Suprapubic skin (tissue), 4 donors: ENCODE measurements at regions not wholly inside any gene's neighbourhood (a gene's known extent, or its start where the extent isn't known, plus 50 kb on each side); places are given as distances from the start of the nearest gene placed in this dataset.
A peak's percentile ranks its signal among the peaks of the same experiment; 100 is the strongest.

Experiments used
- DNase-seq, 2 donors: peaks; one replicate each; pipeline ENCODE4 v3.0.0-alpha.2; 2019; ENCODE audit warnings: low spot score in 2 of 2
- H3K27ac ChIP-seq: fragments of 200-600 bp; sonication (generic); one replicate; pipeline ENCODE4 v1.5.1; 2019
- H3K27me3 ChIP-seq: fragments of 200-600 bp; sonication (generic); one replicate; pipeline ENCODE4 v1.5.1; 2019
- H3K36me3 ChIP-seq: fragments of 200-600 bp; sonication (generic); one replicate; pipeline ENCODE4 v1.5.1; 2019
- H3K4me1 ChIP-seq: fragments of 200-600 bp; sonication (generic); one replicate; pipeline ENCODE4 v1.5.1; 2019
- H3K4me3 ChIP-seq: fragments of 200-600 bp; sonication (generic); one replicate; pipeline ENCODE4 v1.5.1; 2019; ENCODE audit warnings: mild to moderate bottlenecking
- H3K9me3 ChIP-seq: fragments of 200-600 bp; sonication (generic); one replicate; pipeline ENCODE4 v1.5.1; 2019
- CTCF ChIP-seq, 2 donors: fragments of 200-600 bp in 1 of 2; fragments of 450-650 bp in 1 of 2; sonication (generic) in 1 of 2; IDR thresholded peaks; one replicate each; pipeline ENCODE4 v1.5.1; 2016 to 2019; ENCODE audit warnings: antibody characterized with exemption in 2 of 2, mild to moderate bottlenecking in 1 of 2, moderate library complexity in 1 of 2
- EP300 ChIP-seq: sonication (generic); formaldehyde crosslinking; IDR thresholded peaks from one replicate; pipeline ENCODE4 v1.6.1; 2017; ENCODE audit warnings: antibody characterized with exemption
- POLR2A ChIP-seq, 2 donors: fragments of 450-650 bp; IDR thresholded peaks; one replicate each; pipeline ENCODE4 v1.6.1; 2017; ENCODE audit warnings: antibody characterized with exemption in 2 of 2, mild to moderate bottlenecking in 2 of 2, moderate library complexity in 2 of 2
- POLR2AphosphoS5 ChIP-seq, 3 donors: sonication (generic); formaldehyde crosslinking; IDR thresholded peaks; one replicate each; pipeline ENCODE4 v1.6.1; 2017; ENCODE audit warnings: antibody characterized with exemption in 3 of 3
- WGBS: methylation state at CpG from one replicate; pipeline ENCODE4 v1.1.5; 2018; 5-methylcytosine and 5-hydroxymethylcytosine counted together

- no peak for TF ChIP-seq POLR2AphosphoS5 (IDR thresholded peaks at IDR 0.05)
- no peak for TF ChIP-seq CTCF (IDR thresholded peaks at IDR 0.05)
- no peak for TF ChIP-seq POLR2A (IDR thresholded peaks at IDR 0.05)
- no peak for TF ChIP-seq EP300
- peaks cover 16% of the 10 kb centered on the region for H3K4me1 ChIP-seq
- no peak for DNase-seq
- no peak overlapping the region for H3K4me3 ChIP-seq
- 40% methylated on average over 9 of the region's 9 CpGs for WGBS
- no peaks in the 10 kb centered on the region for H3K27me3 ChIP-seq
- H3K9me3 ChIP-seq, result no peaks in the 10 kb centered on the region
- no peak overlapping the region for H3K27ac ChIP-seq
- H3K36me3 ChIP-seq, result no peaks in the 10 kb centered on the region
Observed at GRCh38 chr9:16150938-16151650, 598.3 kb downstream of the CCDC171 start.

DNA sequence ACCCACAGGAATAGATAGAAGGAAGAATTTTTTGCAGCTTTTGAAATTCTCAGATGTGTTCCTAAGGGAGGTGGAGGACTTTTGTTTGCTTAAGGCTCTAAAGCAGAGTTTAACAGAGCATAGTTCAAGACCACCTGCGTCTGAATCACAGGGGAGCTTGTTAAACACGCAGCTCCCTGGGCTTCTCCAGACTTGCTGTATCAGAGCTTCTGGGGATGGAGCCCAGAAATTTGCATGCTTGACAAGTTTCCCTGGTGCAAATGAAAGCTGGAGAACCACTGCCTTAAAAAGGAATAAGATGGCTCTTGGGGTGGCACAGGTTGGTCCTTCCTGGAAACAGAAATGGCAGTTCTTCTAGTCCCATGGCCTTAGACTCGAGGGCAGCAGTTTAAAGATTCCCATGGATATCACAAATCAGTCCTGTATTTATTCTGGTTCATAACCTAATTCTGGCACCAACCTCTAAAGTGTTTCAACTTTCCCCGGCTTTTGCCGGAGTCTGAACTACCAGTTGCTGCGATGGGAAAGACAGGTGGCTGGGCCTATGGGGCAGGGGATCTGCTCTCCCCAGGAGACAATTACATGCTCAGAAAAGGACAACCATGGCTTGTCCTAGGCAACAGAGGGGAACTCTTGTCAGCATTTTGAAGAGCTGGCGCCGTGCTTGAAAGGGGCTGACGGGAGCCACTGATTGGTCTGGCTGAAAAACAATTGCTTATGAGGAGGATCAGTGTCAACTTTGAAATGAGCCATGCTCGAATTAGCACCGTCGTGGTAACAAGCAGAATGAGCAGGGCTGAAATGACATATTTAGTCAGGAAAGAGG is 599.6 kb downstream of the CCDC171 start:
- Histone ChIP-seq H3K27me3 (no peaks in the 10 kb centered on the region), H3K27ac (no peak overlapping the region), H3K4me3 (no peak overlapping the region), H3K9me3 (no peaks in the 10 kb centered on the region), H3K4me1 (peaks cover 16% of the 10 kb centered on the region), H3K36me3 (no peaks in the 10 kb centered on the region)
- no peak for TF ChIP-seq EP300
- no peak for TF ChIP-seq POLR2AphosphoS5 (IDR thresholded peaks at IDR 0.05)
- no peak for TF ChIP-seq POLR2A (IDR thresholded peaks at IDR 0.05)
- no peak for TF ChIP-seq CTCF (IDR thresholded peaks at IDR 0.05)
- WGBS, result 72% methylated on average over 12 of the region's 12 CpGs
- no peak for DNase-seq

GRCh38 chr9:16153221-16153620 is 600.4 kb downstream of the CCDC171 start:
- Histone ChIP-seq H3K36me3 (no peaks in the 10 kb centered on the region), H3K9me3 (no peaks in the 10 kb centered on the region), H3K4me1 (peaks cover 16% of the 10 kb centered on the region), H3K4me3 (no peak overlapping the region), H3K27ac (no peak overlapping the region), H3K27me3 (no peaks in the 10 kb centered on the region)
- WGBS, result 91% methylated on average over 11 of the region's 11 CpGs
- DNase-seq, result no peak
- TF ChIP-seq EP300 (no peak), CTCF (IDR thresholded peaks at IDR 0.05) (no peak), POLR2A (IDR thresholded peaks at IDR 0.05) (no peak), POLR2AphosphoS5 (IDR thresholded peaks at IDR 0.05) (no peak)

DNA sequence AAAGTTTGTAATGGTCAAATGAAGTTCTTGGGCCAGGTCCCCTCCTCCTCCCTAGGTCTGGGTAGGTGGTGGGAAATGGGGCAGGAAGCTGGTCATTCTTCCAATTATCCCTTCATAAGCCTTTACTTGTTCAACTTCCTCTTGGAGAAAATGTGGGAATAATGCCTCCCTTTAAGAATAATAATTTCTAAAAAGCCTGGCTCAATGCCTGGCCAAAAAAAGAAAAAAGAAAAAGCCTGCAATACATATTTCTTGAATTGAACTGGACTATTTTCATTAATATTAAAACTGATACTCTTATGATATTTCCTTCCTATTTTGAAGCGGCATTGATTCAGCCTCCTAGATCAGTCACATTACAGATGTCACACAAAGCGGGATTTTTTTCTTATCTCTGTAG is 600.9 kb downstream of the CCDC171 start:
- Histone ChIP-seq H3K36me3 (no peaks in the 10 kb centered on the region), H3K27ac (no peak overlapping the region), H3K4me1 (peaks cover 16% of the 10 kb centered on the region), H3K27me3 (no peaks in the 10 kb centered on the region), H3K9me3 (no peaks in the 10 kb centered on the region), H3K4me3 (no peak overlapping the region)
- no peak for TF ChIP-seq EP300
- TF ChIP-seq POLR2AphosphoS5 (IDR thresholded peaks at IDR 0.05), result no peak
- no peak for TF ChIP-seq POLR2A (IDR thresholded peaks at IDR 0.05)
- TF ChIP-seq CTCF (IDR thresholded peaks at IDR 0.05), result no peak
- no peak for DNase-seq
- 91% methylated on average over 2 of the region's 2 CpGs for WGBS

DNA sequence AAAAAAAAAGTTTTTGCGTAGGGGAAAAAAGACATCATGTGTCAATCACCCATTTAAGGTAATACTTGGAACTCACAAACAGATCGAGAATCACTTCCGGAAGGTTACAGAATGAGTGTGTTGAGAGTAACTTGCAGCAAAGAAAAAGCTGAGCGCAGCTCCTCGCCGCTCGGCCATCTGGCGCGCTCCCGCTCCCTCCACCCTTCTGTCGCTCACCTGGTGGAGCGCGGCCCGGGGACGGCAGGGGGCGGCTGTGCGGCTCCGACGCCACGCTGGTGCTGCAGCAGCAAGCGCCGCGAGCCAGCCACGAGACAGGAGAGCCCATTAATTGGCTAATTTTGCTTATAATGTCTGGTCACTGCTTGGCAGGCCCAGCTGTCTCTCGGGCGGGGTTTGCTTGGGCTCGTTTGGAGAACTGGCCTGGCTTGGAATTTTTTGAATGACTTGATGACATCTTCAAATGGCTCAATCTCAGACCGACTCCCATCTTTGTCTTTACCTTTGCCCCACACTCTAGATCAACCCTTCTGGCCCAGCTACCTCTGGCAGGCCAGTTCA is 601.8 kb downstream of the CCDC171 start:
- no peak for DNase-seq
- 20% methylated on average over 19 of the region's 28 CpGs for WGBS
- Histone ChIP-seq H3K27me3 (no peaks in the 10 kb centered on the region), H3K36me3 (no peaks in the 10 kb centered on the region), H3K9me3 (no peaks in the 10 kb centered on the region), H3K27ac (no peak overlapping the region), H3K4me3 (peak overlapping the region; percentile 37), H3K4me1 (peaks cover 16% of the 10 kb centered on the region)
- TF ChIP-seq EP300, result no peak
- no peak for TF ChIP-seq CTCF (IDR thresholded peaks at IDR 0.05)
- no peak for TF ChIP-seq POLR2AphosphoS5 (IDR thresholded peaks at IDR 0.05)
- TF ChIP-seq POLR2A (IDR thresholded peaks at IDR 0.05), result no peak
